NAMALWA (cell line): ENCODE measurements at regions not wholly inside any gene's neighbourhood (a gene's known extent, or its start where the extent isn't known, plus 50 kb on each side); places are given as distances from the start of the nearest gene placed in this dataset.
A peak's percentile ranks its signal among the peaks of the same experiment; 100 is the strongest.

ENCODE experiments used
- DNase-seq: peaks from one replicate; pipeline ENCODE4 v3.0.0-alpha.2; 2015; ENCODE audit warnings: low spot score

DNA sequence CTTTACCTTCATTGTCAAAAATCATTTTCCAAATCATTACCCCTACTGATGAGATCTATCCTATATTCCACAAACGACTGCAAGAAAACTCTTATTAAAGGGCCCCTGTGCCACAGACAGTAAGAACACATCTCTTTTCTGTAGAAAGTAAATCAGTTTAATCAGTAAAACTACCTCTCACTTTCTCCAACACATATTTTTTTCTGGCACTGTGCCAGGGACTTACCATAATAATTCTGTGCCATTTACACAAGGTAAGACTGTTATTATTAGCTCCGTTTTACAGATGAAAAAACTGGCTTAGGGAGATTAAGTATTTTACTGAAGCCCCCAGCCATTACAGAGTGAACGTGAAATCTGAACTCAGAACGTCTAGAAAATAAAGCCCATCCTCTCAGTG, 587.0 kb upstream of the COX7C start:
- peak; percentile 12 for DNase-seq

DNA sequence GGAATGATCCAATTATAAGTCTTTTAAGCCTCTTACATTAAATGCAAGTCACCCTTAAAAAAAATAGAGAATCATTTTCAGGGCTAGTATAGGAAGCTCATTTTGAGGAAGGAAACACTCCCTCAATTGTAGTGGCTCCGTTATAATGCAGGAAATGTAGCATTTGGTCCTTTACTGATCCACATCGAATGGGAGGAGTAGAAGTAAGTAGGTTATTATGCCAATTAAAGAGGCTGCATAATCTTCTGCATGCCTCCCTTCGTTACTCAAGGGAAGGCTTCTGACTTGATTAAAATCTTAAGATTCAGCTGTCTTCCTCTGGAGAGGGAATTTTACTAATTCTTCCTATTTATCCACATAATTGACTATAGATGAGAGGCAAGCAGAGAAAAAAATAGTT, 579.2 kb upstream of the COX7C start:
- DNase-seq, result no peak

DNA sequence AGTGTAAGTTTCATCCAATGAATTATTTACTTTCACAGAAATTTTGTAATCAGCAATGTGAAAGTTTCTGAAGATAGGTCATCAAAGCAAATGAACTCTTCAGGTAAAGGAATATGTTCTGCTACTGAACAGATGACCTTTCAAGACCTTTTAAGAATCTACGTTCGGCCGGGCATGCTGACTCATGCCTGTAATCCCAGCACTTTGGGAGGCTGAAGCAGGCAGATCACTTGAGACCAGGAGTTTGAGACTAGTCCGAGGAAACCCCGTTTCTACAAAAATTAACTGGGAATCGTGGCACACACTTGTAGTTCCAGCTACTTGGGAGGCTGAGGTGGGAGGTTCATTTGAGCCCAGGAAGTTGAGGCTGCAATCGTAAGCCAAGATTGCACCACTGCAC, 578.4 kb upstream of the COX7C start:
- DNase-seq, result no peak

DNA sequence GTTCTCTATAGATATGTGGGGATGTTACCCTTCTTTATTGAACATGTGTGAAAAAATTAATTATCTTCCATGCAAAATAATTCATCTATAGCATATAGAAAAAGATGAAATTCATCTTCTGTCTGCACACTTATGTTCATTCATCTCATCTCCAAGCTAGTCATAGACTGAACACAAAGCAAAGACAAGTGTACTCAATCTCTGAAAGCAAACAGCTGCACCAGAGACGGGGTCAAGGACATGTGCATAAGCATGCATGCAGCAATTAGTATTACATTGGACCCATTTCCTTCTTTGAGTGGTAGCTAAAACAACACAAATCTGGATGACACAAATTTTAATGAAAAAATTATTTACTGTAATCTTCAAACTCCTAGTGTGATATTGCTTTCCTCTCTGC, 547.0 kb upstream of the COX7C start:
- no peak for DNase-seq

DNA sequence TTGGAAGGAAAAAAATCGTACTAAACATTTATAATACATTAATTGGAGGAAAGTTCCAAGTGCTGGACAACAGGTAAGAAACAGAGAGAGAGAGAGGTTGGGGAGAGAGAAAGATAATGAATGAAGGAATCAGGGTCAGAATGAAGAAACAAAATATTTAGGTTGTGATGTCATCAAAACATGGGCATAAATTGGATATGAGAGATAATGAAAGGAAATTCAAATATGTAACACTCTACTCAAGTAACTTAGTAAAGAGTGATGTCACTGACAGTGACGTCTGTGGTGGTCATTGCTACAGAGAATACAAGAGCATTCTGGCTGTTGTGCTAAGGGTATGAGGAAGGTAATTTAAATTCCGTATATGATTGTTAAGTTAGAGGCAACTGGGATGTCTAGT, 543.4 kb upstream of the COX7C start:
- no peak for DNase-seq

DNA sequence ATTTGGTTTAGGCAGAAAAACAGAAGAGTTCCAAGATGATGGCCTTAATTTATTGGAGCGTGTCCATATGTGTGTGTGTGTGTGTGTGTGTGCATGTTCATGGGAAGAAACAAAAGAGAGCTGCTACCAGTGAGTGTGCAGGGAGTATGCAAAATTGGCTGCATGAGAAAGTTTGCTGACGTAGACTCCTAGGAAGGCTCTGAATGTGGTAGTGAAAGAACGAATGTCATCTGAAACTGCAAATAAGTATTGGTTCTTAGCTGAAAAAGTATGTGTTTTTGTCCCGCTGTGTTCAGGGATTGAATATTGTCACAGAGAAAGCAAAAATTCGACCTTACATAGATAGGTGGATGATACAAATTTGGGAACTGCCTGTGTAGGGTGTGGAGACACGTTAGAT, 542.6 kb upstream of the COX7C start:
- DNase-seq, result no peak

DNA sequence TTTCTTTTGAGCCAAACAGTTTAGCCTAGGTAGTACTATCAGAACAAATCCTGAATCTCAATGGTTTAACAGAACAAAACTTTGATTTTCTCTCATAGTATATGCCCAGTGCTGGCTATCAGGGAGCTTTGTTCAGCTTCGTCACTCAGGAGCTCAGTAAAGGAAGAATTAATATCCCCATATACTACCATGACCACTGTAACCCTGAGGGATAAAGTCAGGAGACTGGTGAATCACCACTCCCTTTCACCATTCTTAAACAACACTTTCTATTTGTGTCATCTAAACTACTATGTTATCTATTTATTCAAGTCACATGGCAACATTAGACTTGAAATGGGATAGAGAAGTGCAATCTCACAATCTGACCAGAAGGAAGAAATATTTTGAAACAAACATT, 522.6 kb upstream of the COX7C start:
- no peak for DNase-seq

DNA sequence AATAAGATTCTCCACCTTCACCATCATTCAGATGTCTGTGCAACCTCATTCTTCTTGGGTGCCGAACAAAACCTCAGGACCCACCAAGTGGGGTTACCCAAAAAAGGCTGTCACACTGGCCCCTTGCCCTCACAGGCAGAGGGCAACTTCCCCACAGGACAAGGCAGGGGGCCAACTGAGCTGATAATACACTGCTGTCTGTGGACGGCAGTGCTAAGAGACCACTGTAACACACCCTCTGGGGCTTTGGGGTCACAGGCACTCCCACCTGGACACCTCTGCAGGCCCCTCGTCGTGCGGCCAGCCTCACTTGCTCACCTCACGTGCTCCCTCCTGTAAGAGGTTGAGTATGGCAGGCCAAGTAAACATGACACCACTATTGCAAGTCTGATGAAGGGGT, 515.8 kb upstream of the COX7C start:
- no peak for DNase-seq

DNA sequence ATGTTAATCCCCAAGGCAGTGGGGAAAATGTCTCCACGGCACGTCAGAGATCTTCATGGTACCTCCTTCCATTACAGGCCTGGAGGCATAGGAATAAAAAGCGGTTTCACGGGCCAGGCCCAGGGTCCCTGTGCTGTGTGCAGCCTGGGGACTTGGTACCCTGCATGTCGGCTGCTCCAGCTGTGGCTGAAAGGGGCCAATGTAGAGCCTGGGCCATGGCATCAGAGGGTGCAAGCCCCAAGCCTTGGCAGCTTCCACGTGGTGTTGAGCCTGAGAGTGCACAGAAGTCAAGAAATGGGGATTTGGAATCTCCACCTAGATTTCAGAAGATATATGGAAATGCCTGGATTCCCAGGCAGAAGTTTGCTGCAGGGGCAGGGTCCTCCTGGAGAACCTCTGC, 508.9 kb upstream of the COX7C start:
- DNase-seq, result no peak

DNA sequence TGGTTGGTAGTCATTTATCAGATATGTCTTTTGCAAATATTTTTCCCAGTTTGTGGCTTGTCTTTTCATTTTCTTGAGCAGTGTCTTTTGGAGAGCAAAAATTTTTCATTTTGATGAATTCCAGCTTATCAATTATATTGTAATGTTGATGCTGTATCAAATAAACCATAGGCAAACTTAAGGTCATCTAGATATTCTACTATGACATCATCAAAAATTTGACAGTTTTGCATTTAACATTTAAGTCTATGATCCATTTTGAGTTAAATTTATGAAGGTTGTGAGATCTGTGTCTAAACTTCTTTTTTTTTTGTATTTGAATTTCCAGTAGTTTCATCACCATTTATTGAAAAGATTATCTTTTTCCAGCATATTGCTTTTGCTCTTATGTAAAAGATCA, 505.5 kb upstream of the COX7C start:
- no peak for DNase-seq

DNA sequence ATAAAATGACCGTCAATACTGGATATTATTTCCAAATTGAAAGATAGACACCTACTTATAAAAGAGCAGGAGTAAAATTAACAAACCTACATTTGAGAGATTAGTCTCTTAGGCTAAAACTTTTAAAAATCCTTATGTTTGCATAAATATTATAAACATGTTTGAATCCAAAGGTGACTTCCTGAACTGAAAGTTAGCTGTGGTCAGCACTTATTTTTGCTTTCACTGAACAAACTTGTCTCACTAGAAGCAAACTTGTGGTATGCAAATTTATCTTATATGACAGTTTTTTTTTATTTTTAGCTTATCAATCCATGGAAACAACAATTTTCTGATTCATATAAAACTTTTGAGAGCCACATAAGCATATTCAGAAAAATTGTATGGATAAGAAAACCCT, 502.6 kb upstream of the COX7C start:
- DNase-seq, result no peak

DNA sequence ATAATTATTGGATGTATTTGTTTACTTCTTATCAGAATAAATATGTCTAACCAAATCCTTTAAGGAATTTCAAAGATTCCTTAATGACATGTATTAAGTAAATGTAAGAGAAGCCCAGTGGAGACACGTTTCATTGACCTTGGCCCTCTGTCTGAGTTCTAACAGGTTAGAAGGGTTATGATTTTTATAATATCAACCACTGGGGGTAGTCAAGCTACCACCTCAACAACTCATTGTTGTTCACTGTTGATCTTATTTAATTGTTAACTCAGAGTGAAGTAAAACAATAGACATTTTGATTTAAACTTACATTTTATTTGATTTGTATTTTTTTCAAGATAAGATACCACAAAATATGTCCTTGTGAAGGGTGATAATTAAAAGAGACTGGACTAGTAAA, 499.2 kb upstream of the COX7C start:
- peak; percentile 44 for DNase-seq

DNA sequence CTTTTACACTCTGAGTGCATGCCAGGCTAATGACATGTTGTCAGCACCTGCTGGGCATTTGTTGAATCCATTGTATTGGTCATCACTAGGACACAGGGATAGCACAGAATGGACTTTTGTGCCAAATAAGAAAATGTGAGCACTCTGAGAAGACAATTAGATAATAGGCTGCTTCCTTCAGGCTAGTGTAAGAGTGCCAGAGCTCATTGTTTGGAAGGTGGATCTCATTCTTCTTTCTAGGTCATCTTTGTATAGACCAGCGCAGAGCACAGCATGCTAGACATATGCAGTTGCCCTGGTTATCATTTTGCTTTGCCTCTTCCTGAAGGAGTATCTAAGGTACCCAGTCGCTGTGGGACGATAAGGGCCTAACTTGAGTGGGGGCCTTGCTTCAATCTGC, 493.4 kb upstream of the COX7C start:
- DNase-seq, result no peak

DNA sequence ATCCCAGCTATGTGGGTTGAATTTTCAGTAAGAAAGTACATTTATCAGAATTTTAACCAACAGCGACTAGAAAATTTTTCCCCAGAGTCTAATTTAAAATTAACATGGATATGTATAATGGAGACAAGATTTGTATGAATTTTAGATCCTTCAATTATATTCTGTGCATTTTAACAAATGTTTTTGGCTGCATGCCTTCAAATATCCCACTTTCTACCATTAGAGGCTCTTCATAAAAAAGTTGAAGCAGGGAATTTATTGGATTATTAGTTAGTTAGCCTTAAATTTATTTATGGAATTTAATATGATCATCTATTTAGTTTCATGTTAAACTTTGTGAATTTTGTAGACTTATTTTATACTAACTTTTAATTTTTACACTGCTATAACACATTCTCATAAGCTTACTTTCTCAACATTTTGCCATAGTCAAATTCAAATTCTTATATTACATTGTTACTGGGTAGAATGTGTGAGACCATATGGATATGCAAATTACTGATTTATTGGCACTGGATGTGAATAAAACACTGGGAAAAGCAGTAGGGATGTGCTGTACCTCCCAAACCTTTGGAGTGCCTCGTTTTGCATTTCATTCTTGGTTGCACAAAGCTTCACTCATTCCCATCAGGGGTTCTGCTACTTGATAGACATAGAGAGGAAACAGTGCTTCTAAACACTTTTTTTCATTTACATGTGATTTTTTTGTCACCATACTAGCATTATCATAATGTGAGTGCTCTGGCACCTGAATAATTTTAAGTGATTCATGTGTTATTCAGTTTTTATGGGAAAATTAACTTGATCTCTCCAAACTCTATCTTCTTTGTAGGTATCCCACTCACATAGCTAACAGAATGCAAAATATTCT, 491.8 kb upstream of the COX7C start:
- no peak for DNase-seq

DNA sequence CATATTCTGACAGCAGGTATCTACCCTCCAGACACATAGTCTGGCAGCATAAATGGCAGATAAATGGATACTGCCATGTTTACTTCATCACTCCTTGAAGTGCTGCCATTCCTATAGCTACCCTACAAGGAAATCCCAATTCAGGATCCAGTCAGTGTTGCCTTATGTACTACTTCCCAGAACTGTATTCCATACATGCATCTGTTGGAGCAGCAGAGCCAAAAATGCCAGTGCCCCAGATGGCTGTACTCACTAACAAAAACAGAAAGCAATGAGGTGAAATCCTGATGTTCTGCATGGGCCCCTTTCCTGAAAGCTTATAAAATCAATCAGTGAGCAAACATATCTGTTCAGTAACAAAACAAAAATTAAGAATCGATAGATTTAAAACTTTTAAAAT, 490.0 kb upstream of the COX7C start:
- no peak for DNase-seq

DNA sequence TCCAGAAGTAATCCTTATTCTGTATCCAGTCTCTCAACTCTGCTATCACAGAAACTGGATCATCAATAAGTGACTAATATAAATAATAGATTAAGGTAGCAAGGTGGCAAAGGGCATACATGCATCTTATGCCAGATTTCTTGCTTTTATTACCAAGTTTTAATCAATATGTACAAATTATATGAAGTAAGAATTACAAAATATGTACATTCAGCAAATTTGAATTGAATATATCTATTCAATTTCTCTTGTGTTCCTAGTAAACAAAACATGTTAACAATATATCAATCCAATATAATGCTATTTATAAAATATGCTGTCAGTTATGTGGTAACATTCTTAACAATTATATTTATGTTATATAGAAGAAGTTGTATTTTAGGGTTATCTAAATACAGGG, 488.7 kb upstream of the COX7C start:
- no peak for DNase-seq

DNA sequence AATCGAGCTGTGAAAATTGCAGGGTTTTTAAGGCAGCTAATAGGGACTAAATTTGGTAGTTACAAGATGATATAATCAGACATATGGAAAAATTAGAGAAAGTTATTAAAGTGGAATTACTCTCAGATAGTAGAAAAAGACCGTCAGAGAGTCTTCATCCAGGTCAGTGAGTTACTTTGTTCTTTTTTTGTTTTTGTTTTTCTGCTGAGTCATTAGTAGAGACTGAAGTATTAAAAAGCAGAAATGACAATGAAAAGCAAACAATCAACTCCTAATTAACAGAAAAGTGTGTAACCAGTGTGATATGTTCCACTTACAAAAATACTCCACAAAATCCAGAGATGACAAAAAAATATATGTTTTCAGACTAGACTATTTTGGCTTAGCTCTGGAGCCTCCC, 480.4 kb upstream of the COX7C start:
- DNase-seq, result no peak

DNA sequence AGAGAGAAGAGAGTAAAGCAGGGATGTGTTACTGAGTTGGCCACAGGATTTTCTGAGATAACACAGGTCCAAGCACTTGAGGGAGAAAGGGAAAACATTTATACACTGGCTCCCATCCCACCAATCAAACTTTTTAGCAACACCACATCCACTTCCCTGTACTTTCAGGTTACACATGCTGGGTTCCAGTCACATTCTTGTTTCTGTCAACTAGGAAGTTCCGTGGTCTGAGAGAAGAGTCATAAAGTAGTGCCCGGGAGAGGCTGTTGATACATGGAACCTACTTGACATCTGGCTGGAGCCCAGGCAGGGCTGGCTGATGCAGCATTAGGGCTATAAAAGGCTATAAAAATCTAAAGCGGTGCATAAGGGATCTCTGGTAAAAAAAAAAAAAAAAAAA, 473.9 kb upstream of the COX7C start:
- no peak for DNase-seq

DNA sequence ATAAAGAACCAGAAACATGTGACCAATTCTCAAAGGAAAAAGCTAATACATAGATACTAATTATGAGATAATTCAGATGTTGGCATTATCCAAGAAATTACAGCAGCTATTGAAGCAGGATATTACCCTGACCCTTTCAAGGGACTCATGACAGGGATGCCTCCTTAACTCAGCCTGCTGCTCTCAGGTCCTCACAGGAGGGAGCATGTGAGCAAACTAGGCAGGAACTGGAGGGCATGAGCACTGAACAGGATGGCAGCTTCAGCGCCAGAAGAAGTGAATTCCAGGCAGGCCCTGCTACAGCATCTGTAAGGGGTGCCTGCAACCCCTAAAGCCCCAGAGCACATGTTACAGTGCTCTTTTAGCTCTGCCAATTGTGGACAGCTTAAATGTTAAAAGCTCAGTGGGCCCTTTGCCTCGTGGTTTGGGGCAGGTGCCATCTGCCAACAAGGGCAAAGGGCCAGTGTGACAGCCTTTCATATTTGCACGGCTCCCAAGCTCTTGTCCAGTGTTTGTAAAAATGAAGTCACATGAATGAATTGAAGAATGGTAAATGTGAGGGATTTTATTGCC, 464.7 kb upstream of the COX7C start:
- no peak for DNase-seq

DNA sequence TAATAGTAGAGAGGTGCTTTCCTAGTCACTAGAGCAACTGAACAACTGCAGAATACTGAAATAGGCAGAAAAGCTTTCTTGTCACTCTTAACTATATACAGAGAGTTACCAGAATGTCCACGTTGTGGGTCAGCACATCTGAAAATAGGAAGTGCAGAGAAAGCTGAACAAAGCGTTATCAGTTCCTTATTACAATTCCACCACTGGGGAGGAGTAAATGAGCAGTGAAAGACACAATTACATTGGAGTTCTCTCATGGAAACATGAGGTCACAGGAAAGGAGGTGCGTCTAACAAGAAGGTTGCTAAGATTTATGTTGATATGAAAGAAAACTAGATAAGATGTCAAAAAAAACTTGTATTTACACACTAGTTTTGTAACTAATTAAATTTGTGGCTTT, 461.9 kb upstream of the COX7C start:
- no peak for DNase-seq

DNA sequence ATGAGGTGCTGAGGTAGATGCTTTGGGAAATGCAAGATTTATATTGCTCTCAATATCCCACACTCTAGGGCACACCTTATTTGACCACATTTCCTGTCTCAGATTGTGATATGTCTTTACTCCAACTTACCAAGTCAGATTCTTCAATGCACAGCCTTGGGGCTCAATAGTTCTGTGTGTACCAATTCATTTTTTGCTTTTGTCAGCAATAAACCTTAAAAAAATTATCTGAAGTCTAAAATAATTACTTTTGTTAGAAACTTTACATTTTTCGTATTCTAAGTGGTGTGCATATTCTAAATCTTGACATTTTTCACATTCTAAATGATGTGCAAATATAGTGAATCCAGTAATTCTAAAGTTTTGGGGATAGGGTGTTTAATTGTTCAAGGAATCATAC, 447.5 kb upstream of the COX7C start:
- DNase-seq, result no peak

DNA sequence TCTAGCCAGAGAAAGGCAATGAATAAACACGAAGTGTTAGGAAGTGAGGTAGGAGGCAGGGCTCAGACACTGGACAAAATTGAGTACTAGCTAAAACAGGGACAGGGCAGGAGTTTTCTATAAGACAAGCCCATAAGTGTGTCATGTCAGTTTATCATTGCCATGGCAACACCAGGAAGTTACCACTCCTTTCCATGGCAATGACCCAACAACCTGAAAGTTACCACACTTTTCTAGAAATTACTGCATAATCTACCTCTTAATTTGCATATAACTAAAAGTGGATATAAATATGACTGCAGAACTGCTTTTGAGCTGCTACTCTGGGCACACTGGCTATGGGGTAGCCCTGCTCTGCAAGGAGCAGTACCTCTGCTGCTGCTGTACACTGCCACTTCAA, 442.5 kb upstream of the COX7C start:
- no peak for DNase-seq

DNA sequence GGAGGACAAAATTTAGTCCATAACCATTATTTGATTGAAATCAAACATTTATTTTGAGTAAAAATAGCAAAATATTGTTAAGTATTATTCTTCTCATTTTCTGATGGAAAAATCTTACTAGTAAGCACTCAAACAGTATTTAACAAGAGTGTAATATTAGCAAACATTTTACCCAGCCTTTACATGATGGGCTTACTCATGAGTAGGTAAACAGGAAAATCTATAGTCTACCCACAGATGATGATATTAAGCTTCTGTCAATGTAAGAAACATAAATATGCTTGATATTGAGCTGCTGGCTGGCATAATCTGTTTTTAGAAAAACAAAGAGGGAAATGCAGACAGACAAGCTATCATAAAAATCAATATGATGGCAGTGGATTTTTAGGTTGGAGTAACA, 418.5 kb upstream of the COX7C start:
- no peak for DNase-seq

DNA sequence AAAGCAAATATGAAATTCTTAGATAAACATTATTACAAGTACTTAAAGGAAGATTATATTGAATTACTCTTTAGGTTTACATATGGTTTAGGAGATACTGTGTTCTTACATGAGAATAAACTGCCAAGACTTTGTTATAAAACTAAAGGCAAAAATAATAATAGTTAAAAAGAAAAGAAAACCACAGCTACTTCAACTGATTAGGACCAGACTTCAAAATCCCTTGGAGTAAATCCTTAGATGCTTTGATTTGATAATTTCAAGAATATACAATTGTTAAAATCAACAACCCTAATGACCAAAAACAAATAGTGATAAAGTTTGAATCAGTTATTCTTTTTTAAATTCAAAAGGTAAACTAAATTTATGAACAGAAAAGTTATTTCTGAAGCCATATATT, 389.6 kb upstream of the COX7C start:
- no peak for DNase-seq
